ENCODE measurements at regions not wholly inside any gene's neighbourhood (a gene's known extent, or its start where the extent isn't known, plus 50 kb on each side); places are given as distances from the start of the nearest gene placed in this dataset.
"Not testable (repeated sequence)": the region's sequence is repeated elsewhere in the genome, so short reads cannot be mapped to it uniquely, and the experiment has no call there.

DNA sequence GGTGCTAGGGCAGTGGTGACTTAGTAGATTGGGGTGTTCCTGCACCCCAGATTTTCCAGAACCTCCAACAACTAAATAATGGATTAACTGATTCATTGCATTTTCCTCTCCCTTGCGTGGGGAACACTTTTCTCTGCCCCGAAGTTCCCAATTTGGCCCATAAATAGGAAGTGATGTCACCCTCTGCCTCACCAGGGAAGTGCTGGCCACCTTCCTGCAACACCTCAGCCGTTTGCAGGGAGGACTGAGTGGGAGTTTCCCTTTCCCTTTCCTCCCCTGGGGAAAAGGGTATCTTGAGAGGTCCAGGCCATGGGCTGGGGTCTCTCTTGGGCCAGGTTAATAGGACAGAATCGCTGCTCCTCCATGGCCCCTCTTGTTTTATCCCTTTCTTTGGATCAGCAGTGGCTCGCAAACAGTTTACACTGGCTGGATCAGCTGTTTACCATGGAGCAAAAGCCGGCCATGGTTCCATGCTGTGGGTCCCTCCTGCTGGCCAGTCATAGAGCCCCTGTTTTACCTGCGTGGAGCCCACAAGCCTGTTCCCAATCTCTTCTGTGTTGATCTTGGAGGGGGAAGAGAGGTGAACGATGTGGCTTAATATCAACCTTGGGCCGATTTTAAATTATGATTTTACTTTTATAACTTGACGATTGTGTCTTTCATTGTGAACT, 91.6 kb upstream of the VRK1 start:
- TF ChIP-seq, protein P1, sequence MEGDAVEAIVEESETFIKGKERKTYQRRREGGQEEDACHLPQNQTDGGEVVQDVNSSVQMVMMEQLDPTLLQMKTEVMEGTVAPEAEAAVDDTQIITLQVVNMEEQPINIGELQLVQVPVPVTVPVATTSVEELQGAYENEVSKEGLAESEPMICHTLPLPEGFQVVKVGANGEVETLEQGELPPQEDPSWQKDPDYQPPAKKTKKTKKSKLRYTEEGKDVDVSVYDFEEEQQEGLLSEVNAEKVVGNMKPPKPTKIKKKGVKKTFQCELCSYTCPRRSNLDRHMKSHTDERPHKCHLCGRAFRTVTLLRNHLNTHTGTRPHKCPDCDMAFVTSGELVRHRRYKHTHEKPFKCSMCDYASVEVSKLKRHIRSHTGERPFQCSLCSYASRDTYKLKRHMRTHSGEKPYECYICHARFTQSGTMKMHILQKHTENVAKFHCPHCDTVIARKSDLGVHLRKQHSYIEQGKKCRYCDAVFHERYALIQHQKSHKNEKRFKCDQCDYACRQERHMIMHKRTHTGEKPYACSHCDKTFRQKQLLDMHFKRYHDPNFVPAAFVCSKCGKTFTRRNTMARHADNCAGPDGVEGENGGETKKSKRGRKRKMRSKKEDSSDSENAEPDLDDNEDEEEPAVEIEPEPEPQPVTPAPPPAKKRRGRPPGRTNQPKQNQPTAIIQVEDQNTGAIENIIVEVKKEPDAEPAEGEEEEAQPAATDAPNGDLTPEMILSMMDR (IDR thresholded peaks at IDR 0.05; ENCODE audit: low read depth, low read length, missing control alignments) = no peak
- in situ Hi-C loops (cut with HindIII; ENCODE audit: low sequenced_read_pairs) = no loop called here
- no peak for DNase-seq (ENCODE audit: low read depth)
- no peak overlapping the region for H3K4me3 ChIP-seq (ENCODE audit: low read depth, low read length)

DNA sequence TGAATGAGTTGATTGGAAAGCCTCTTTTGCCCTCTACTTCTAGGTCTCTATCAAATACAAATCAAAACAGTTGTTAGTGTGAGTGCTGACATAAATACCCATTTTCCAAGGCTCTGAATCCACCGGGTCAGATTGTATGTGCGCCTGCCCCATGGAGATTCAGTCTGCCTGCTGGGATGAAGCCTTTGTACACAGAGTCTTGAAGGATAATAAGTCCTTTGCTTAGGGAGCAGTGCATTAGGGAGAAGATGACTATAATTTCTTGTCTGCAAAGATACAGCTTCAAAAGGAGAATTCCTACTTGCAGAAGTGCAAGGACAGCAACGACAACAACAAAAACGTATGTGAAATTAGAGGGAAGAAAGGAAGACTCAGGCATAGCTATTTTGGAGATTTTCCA, 90.3 kb upstream of the VRK1 start:
- no peak for DNase-seq (ENCODE audit: low read depth)
- TF ChIP-seq, protein P1 (IDR thresholded peaks at IDR 0.05; ENCODE audit: low read depth, low read length, missing control alignments) = no peak
- no peak overlapping the region for H3K4me3 ChIP-seq (ENCODE audit: low read depth, low read length)
- in situ Hi-C loops (cut with HindIII; ENCODE audit: low sequenced_read_pairs) = no loop called here

DNA sequence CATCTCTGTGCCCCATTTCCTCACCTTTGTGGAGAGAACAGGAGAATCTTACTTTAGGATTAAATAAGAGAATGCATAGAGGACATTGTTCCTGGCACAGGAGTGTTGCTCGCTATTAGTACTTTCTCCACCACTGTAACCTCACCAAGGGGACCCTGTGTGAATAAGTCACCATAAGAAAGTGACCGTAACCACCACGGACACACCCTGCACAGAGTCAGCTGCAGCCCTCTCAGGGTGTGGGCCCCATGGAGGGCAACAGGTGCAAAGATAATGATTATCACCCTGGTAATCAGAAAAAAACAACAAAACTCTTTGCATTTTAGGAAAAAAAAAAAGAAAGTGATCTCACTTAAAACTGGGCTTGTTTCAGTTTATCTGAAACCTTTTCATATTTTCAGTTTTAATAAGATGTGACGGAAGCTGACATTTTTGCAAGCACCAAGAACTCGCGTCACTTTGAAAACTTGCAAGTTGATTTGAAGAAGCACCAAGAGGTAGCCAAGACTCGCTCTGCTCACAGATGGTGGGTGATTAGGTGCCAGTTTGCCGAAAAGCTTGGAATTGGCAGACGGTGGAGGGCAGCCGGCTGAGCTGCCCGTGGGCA, 87.0 kb upstream of the VRK1 start:
- no peak for DNase-seq (ENCODE audit: low read depth)
- H3K4me3 ChIP-seq (ENCODE audit: low read depth, low read length) = no peak overlapping the region
- TF ChIP-seq, protein P1 (IDR thresholded peaks at IDR 0.05; ENCODE audit: low read depth, low read length, missing control alignments) = no peak
- in situ Hi-C loops (cut with HindIII; ENCODE audit: low sequenced_read_pairs) = no loop called here

DNA sequence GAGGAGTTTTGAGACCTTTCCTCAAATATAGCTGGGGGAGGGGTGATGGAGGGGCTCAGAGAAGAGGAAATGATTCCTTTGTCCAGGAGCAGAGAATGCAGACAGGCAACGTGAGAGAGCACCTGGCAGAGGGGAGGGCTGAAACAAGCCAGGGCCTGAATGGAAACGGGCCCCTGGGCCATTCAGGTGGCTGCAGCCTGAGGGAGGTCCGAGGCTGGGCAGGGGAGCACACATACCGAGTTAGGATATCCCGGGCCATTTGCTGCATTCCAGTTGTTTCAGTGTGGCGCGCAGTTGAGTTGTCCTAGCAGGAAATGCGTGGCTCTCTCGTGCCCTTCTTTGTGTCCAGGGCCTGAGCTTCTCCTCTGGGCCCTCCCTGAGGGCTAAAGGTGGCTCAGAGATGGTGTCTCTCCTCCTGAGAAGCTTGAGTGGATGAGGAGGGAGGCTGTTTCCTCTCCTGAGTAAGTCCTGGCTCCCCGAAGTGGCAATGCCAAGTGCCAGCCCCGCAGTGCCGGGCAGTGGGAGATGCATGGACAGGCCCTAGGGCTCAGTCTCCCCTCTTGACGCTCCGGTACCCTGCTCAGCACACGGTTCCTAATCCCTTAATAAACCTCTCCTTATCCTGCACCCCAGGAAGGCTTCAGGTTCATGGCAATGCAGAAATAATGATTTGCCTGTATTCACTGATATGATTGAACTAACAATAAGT, 85.5 kb upstream of the VRK1 start:
- DNase-seq (ENCODE audit: low read depth) = no peak
- H3K4me3 ChIP-seq (ENCODE audit: low read depth, low read length) = no peak overlapping the region
- TF ChIP-seq, protein P1 (IDR thresholded peaks at IDR 0.05; ENCODE audit: low read depth, low read length, missing control alignments) = no peak
- in situ Hi-C loops (cut with HindIII; ENCODE audit: low sequenced_read_pairs) = no loop called here

DNA sequence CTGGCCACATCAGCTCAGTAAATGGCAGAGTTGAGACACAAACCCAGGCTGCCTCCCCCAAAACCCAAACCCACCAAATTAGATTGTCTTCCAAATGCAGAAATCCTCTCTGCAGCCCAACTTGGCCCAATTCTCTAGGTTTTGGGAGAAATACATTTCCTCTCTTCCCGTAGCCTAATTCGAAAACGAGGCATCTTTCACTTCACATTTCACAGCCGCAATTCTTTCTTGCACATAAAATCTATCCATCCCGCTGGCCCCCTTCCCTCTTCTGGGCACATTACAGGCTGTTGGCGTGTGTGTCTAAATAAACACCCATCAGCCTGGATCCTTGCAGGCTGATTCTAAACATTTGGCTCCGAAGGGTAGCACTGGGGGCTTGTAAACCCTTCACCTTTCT, 83.8 kb upstream of the VRK1 start:
- TF ChIP-seq, protein P1 (IDR thresholded peaks at IDR 0.05; ENCODE audit: low read depth, low read length, missing control alignments) = no peak
- in situ Hi-C loops (cut with HindIII; ENCODE audit: low sequenced_read_pairs) = no loop called here
- DNase-seq (ENCODE audit: low read depth) = no peak
- no peak overlapping the region for H3K4me3 ChIP-seq (ENCODE audit: low read depth, low read length)

DNA sequence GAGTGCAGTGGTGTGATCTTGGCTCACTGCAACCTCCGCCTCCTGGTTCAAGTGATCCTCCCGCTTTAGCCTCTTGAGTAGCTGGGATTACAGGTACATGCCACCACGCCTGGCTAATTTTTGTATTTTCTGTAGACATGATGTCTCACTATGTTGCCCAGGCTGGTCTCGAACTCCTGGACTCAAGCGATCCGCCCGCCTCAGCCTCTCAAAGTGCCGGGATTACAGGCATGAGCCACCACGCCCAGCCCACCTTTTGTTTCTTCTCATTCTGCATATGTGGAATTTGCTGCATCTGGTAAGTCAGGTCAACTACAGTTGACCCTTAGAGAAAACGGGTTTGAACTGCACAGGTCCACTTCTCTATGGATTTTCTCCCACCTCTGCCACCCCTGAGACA, 82.6 kb upstream of the VRK1 start:
- in situ Hi-C loops (cut with HindIII; ENCODE audit: low sequenced_read_pairs); DNase-seq (ENCODE audit: low read depth); H3K4me3 ChIP-seq (ENCODE audit: low read depth, low read length): not testable (repeated sequence)

DNA sequence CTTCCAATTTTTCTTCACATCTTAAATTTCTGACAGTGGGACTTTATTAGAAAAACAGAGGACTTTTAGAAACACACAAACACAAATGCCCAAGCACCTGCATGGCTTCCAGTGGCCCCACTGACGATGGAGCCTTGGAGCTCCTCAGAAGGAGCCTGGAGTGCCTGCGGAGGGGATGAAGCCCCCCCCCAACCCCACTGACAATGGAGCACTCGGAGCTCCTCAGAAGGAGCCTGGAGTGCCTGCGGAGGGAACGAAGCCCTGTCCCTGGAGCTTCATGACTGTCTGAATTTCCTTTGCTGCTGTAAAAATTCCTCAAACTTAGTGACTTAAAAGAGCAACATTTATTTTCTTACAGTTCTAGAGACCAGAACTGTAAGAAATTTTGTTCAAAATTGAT, 80.1 kb upstream of the VRK1 start:
- in situ Hi-C loops (cut with HindIII; ENCODE audit: low sequenced_read_pairs) = no loop called here
- TF ChIP-seq, protein P1 (IDR thresholded peaks at IDR 0.05; ENCODE audit: low read depth, low read length, missing control alignments) = no peak
- no peak for DNase-seq (ENCODE audit: low read depth)
- H3K4me3 ChIP-seq (ENCODE audit: low read depth, low read length) = no peak overlapping the region

Data from astrocyte of the cerebellum (primary cell).